ENCODE measurements at regions not wholly inside any gene's neighbourhood (a gene's known extent, or its start where the extent isn't known, plus 50 kb on each side); places are given as distances from the start of the nearest gene placed in this dataset.

GRCh38 chr3:156620901-156621300 lies 53.5 kb upstream of the TIPARP start:
- DNase-seq (ENCODE audit: low spot score), result no peak
- intact Hi-C loops (cut with micrococcal nuclease), result no loop called here

GRCh38 chr3:156620260-156620659 lies 54.1 kb upstream of the TIPARP start:
- H3K9me3 Mint-ChIP-seq, result no peaks in the 10 kb centered on the region
- H3K36me3 Mint-ChIP-seq (ENCODE audit: low read depth), result no peaks in the 10 kb centered on the region
- peaks cover 2% of the 10 kb centered on the region for H3K27me3 Mint-ChIP-seq (ENCODE audit: insufficient read depth)
- no peak overlapping the region for H3K27ac Mint-ChIP-seq
- intact Hi-C loops (cut with micrococcal nuclease), result no loop called here
- peaks cover 20% of the 10 kb centered on the region for H3K4me1 Mint-ChIP-seq (ENCODE audit: low read depth)
- H3K4me3 Mint-ChIP-seq, result no peak overlapping the region
- no peak for DNase-seq (ENCODE audit: low spot score)

More at GRCh38 chr3:156620901-156621300, 53.5 kb upstream of the TIPARP start:
- Mint-ChIP-seq H3K27ac (no peak overlapping the region), H3K4me3 (no peak overlapping the region), H3K27me3 (ENCODE audit: insufficient read depth) (peaks cover 2% of the 10 kb centered on the region), H3K4me1 (ENCODE audit: low read depth) (peaks cover 15% of the 10 kb centered on the region), H3K36me3 (ENCODE audit: low read depth) (no peaks in the 10 kb centered on the region), H3K9me3 (no peaks in the 10 kb centered on the region)

- H3K27me3 Mint-ChIP-seq (ENCODE audit: insufficient read depth), result peaks cover 2% of the 10 kb centered on the region
- intact Hi-C loops (cut with micrococcal nuclease), result no loop called here
- H3K9me3 Mint-ChIP-seq, result no peaks in the 10 kb centered on the region
- H3K4me1 Mint-ChIP-seq (ENCODE audit: low read depth), result peaks cover 25% of the 10 kb centered on the region
- no peaks in the 10 kb centered on the region for H3K36me3 Mint-ChIP-seq (ENCODE audit: low read depth)
- no peak overlapping the region for H3K4me3 Mint-ChIP-seq
- no peak overlapping the region for H3K27ac Mint-ChIP-seq
- no peak for DNase-seq (ENCODE audit: low spot score)
These were observed 55.0 kb upstream of the TIPARP start for GRCh38 chr3:156619376-156619775.

- Mint-ChIP-seq H3K36me3 (ENCODE audit: low read depth) (no peaks in the 10 kb centered on the region), H3K4me1 (ENCODE audit: low read depth) (peaks cover 25% of the 10 kb centered on the region), H3K9me3 (no peaks in the 10 kb centered on the region), H3K4me3 (no peak overlapping the region), H3K27ac (no peak overlapping the region), H3K27me3 (ENCODE audit: insufficient read depth) (no peaks in the 10 kb centered on the region)
- no peak for DNase-seq (ENCODE audit: low spot score)
- intact Hi-C loops (cut with micrococcal nuclease), result loop anchor here (2.0 kb wide), 1 partner anchor 17 kb away; no protein-coding TSS in a partner anchor
These were observed 56.6 kb upstream of the TIPARP start for GRCh38 chr3:156617781-156618180.

GRCh38 chr3:156617145-156617544 lies 57.2 kb upstream of the TIPARP start:
- H3K27ac Mint-ChIP-seq, result no peak overlapping the region
- intact Hi-C loops (cut with micrococcal nuclease), result loop anchor here (2.0 kb wide), 1 partner anchor 18 kb away; no protein-coding TSS in a partner anchor
- no peak for DNase-seq (ENCODE audit: low spot score)
- H3K4me3 Mint-ChIP-seq, result no peak overlapping the region
- no peaks in the 10 kb centered on the region for H3K27me3 Mint-ChIP-seq (ENCODE audit: insufficient read depth)
- H3K4me1 Mint-ChIP-seq (ENCODE audit: low read depth), result peaks cover 25% of the 10 kb centered on the region
- H3K36me3 Mint-ChIP-seq (ENCODE audit: low read depth), result no peaks in the 10 kb centered on the region
- no peaks in the 10 kb centered on the region for H3K9me3 Mint-ChIP-seq

GRCh38 chr3:156615592-156616173 lies 58.7 kb upstream of the TIPARP start:
- Mint-ChIP-seq H3K27ac (peak overlapping the region; percentile 59), H3K36me3 (ENCODE audit: low read depth) (no peaks in the 10 kb centered on the region), H3K27me3 (ENCODE audit: insufficient read depth) (no peaks in the 10 kb centered on the region), H3K4me3 (no peak overlapping the region), H3K4me1 (ENCODE audit: low read depth) (peaks cover 25% of the 10 kb centered on the region), H3K9me3 (no peaks in the 10 kb centered on the region)
- DNase-seq (ENCODE audit: low spot score), result no peak
- intact Hi-C loops (cut with micrococcal nuclease), result loop anchor here (2.0 kb wide), 1 partner anchor 19 kb away; no protein-coding TSS in a partner anchor

- intact Hi-C loops (cut with micrococcal nuclease), result no loop called here
These were observed 59.5 kb upstream of the TIPARP start for GRCh38 chr3:156614642-156615511.

GRCh38 chr3:156612903-156613302 lies 58.0 kb upstream of the SSR3 start:
- no peaks in the 10 kb centered on the region for H3K9me3 Mint-ChIP-seq

More at GRCh38 chr3:156614642-156615511, 59.5 kb upstream of the TIPARP start:
- Mint-ChIP-seq H3K4me1 (ENCODE audit: low read depth) (peaks cover 30% of the 10 kb centered on the region), H3K27ac (no peak overlapping the region), H3K9me3 (no peaks in the 10 kb centered on the region), H3K27me3 (ENCODE audit: insufficient read depth) (no peaks in the 10 kb centered on the region), H3K4me3 (no peak overlapping the region), H3K36me3 (ENCODE audit: low read depth) (no peaks in the 10 kb centered on the region)
- DNase-seq (ENCODE audit: low spot score), result no peak

GRCh38 chr3:156611870-156612494 lies 57.1 kb upstream of the SSR3 start:
- intact Hi-C loops (cut with micrococcal nuclease), result no loop called here
- no peak overlapping the region for H3K27ac Mint-ChIP-seq

More at GRCh38 chr3:156612903-156613302, 58.0 kb upstream of the SSR3 start:
- Mint-ChIP-seq H3K36me3 (ENCODE audit: low read depth) (no peaks in the 10 kb centered on the region), H3K4me3 (no peak overlapping the region), H3K4me1 (ENCODE audit: low read depth) (peaks cover 39% of the 10 kb centered on the region), H3K27me3 (ENCODE audit: insufficient read depth) (peaks cover 6% of the 10 kb centered on the region), H3K27ac (no peak overlapping the region)
- DNase-seq (ENCODE audit: low spot score), result no peak
- intact Hi-C loops (cut with micrococcal nuclease), result no loop called here

GRCh38 chr3:156610154-156610553 lies 55.2 kb upstream of the SSR3 start:
- no peak for DNase-seq (ENCODE audit: low spot score)
- Mint-ChIP-seq H3K36me3 (ENCODE audit: low read depth) (no peaks in the 10 kb centered on the region), H3K4me3 (no peak overlapping the region), H3K4me1 (ENCODE audit: low read depth) (peaks cover 39% of the 10 kb centered on the region), H3K9me3 (no peaks in the 10 kb centered on the region), H3K27ac (no peak overlapping the region), H3K27me3 (ENCODE audit: insufficient read depth) (peaks cover 10% of the 10 kb centered on the region)
- intact Hi-C loops (cut with micrococcal nuclease), result no loop called here

More at GRCh38 chr3:156611870-156612494, 57.1 kb upstream of the SSR3 start:
- H3K4me3 Mint-ChIP-seq, result no peak overlapping the region
- no peaks in the 10 kb centered on the region for H3K9me3 Mint-ChIP-seq
- peaks cover 10% of the 10 kb centered on the region for H3K27me3 Mint-ChIP-seq (ENCODE audit: insufficient read depth)
- H3K4me1 Mint-ChIP-seq (ENCODE audit: low read depth), result peaks cover 37% of the 10 kb centered on the region
- no peak for DNase-seq (ENCODE audit: low spot score)
- H3K36me3 Mint-ChIP-seq (ENCODE audit: low read depth), result no peaks in the 10 kb centered on the region

- intact Hi-C loops (cut with micrococcal nuclease), result loop anchor here (5.0 kb wide), 2 partner anchors 33 to 208 kb away; no protein-coding TSS in a partner anchor
- DNase-seq (ENCODE audit: low spot score), result no peak
- Mint-ChIP-seq H3K27ac (no peak overlapping the region), H3K4me3 (no peak overlapping the region), H3K4me1 (ENCODE audit: low read depth) (peaks cover 34% of the 10 kb centered on the region), H3K36me3 (ENCODE audit: low read depth) (no peaks in the 10 kb centered on the region), H3K27me3 (ENCODE audit: insufficient read depth) (peaks cover 10% of the 10 kb centered on the region), H3K9me3 (no peaks in the 10 kb centered on the region)
These were observed 54.6 kb upstream of the SSR3 start for GRCh38 chr3:156609546-156609945.

- no peak overlapping the region for H3K4me3 Mint-ChIP-seq
- peaks cover 34% of the 10 kb centered on the region for H3K4me1 Mint-ChIP-seq (ENCODE audit: low read depth)
- H3K9me3 Mint-ChIP-seq, result no peaks in the 10 kb centered on the region
- H3K36me3 Mint-ChIP-seq (ENCODE audit: low read depth), result no peaks in the 10 kb centered on the region
- intact Hi-C loops (cut with micrococcal nuclease), result loop anchor here (5.0 kb wide), 2 partner anchors 33 to 208 kb away; no protein-coding TSS in a partner anchor
- H3K27ac Mint-ChIP-seq, result no peak overlapping the region
- H3K27me3 Mint-ChIP-seq (ENCODE audit: insufficient read depth), result peaks cover 11% of the 10 kb centered on the region
- DNase-seq (ENCODE audit: low spot score), result no peak
These were observed 53.9 kb upstream of the SSR3 start for GRCh38 chr3:156608601-156609514.
